ENCODE measurements at regions not wholly inside any gene's neighbourhood (a gene's known extent, or its start where the extent isn't known, plus 50 kb on each side); places are given as distances from the start of the nearest gene placed in this dataset.

DNA sequence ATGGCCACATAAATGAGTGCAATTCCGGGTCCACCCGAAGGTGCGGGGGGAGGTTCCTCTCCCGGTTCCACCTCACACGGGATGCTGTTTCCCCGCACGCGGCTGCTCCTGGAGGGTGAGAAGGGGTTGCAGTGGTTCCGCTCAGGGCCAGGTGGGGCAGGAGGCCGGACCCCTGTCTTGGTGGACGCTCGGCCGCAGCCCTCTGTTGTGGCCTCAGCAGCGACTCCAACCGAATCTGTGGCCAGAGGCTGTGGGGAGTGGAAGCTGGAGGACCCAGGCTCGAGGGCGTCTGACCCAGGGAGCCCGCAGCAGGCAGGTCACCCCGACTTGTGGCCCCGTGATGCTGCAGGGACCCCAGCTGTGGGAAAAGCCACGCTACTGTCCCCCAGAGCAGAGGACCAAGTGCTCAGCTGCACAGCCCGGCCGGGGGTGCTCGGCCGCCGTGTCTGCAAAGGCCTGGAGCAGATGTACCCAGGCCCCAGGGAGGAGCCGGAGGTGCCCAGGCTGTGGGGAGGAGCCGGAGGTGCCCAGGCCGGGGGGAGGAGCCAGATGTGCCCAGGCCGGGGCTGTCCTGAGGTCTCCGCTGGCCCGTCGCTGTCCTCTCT is 83.9 kb downstream of the RTP5 start:
- 90% methylated on average over 31 of the region's 33 CpGs for WGBS
- Histone ChIP-seq H3K9me3 (no peaks in the 10 kb centered on the region), H3K4me3 (no peak overlapping the region), H3K36me3 (no peaks in the 10 kb centered on the region), H3K27ac (no peak overlapping the region), H3K4me1 (peaks cover 3% of the 10 kb centered on the region), H3K27me3 (peaks cover 6% of the 10 kb centered on the region)
- peak in 1 of 2 donors; percentile 52 for DNase-seq (ENCODE audit: low spot score in 2 of 2)
- no peak for TF ChIP-seq CTCF (IDR thresholded peaks at IDR 0.05)
- TF ChIP-seq EP300 (IDR thresholded peaks at IDR 0.05): no peak
- TF ChIP-seq POLR2A (IDR thresholded peaks at IDR 0.05): no peak
- TF ChIP-seq POLR2AphosphoS5 (IDR thresholded peaks at IDR 0.05): no peak

- WGBS: 95% methylated on average over 11 of the region's 13 CpGs
- DNase-seq (ENCODE audit: low spot score in 2 of 2): peak; percentile 50 to 52
- H3K9me3 ChIP-seq: no peaks in the 10 kb centered on the region
- H3K4me1 ChIP-seq: no peaks in the 10 kb centered on the region
- no peak for TF ChIP-seq POLR2A (IDR thresholded peaks at IDR 0.05)
- TF ChIP-seq CTCF (IDR thresholded peaks at IDR 0.05): no peak
- TF ChIP-seq POLR2AphosphoS5 (IDR thresholded peaks at IDR 0.05): no peak
- no peak for TF ChIP-seq EP300 (IDR thresholded peaks at IDR 0.05)
- no peak overlapping the region for H3K27ac ChIP-seq
- no peaks in the 10 kb centered on the region for H3K27me3 ChIP-seq
- H3K36me3 ChIP-seq: no peaks in the 10 kb centered on the region
- H3K4me3 ChIP-seq: no peak overlapping the region
Observed at GRCh38 chr2:241956521-241957110, 87.1 kb downstream of the RTP5 start.

DNA sequence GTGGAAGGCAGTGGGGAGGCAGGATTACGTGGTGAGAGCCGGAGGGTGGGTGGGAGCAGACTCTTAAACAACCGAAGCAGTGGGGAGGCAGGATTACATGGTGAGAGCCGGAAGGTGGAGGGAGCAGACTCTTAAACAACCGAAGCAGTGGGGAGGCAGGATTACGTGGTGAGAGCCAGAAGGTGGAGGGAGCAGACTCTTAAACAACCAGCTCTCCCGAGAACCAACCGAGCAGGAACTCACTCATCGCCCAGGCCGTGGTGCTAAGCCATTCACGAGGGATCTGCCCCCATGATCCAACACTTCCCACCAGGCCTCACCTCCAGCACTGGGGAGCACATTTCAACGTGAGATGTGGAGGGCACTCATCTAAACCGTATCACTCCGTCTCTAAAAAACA is 87.7 kb downstream of the RTP5 start:
- Histone ChIP-seq H3K4me3 (no peak overlapping the region), H3K4me1 (no peaks in the 10 kb centered on the region), H3K27ac (no peak overlapping the region), H3K36me3 (no peaks in the 10 kb centered on the region), H3K9me3 (no peaks in the 10 kb centered on the region), H3K27me3 (no peaks in the 10 kb centered on the region)
- peak; percentile 15 to 35 for DNase-seq (ENCODE audit: low spot score in 2 of 2)
- 88% methylated on average over 14 of the region's 14 CpGs for WGBS
- TF ChIP-seq POLR2AphosphoS5 (IDR thresholded peaks at IDR 0.05): no peak
- no peak for TF ChIP-seq POLR2A (IDR thresholded peaks at IDR 0.05)
- TF ChIP-seq CTCF (IDR thresholded peaks at IDR 0.05): no peak
- TF ChIP-seq EP300 (IDR thresholded peaks at IDR 0.05): no peak

DNA sequence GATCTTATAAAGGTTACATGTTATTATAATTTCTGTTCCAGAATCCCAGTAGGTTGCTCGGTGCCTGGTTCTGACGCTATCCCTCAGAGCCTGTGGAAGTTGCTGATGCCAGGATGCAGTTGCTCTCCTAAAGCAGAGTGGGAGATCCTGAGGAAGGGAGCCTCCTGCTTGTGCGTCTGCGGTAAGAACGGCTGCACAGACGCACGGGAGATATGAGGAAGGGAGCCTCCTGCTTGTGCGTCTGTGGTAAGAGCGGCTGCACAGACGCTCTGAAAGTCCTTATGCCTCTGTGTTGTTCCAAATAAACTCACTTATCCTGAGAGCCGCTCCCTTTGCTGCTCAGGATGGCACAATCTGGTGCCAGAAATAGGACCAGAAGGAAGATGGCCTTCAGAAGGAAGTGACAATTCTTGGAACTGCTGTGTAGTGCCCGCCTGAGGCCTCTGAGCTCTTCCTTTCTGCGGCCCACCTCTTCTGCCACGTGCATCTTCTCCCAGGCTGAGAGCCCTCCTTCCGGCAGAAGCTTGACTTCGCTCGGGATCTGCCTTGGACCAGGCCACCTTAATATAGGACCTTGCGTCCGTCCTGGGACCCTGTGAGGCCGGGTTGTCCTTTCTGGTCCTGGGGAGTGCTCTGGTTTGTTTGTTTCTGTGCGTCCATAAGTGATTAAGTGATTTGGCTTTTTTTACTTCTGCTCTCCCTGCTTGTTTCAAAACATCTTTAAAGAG is 89.5 kb downstream of the RTP5 start:
- peak; percentile 20 to 49 for DNase-seq (ENCODE audit: low spot score in 2 of 2)
- Histone ChIP-seq H3K27ac (no peak overlapping the region), H3K27me3 (no peaks in the 10 kb centered on the region), H3K9me3 (no peaks in the 10 kb centered on the region), H3K36me3 (no peaks in the 10 kb centered on the region), H3K4me3 (no peak overlapping the region), H3K4me1 (no peaks in the 10 kb centered on the region)
- 92% methylated on average over 21 of the region's 21 CpGs for WGBS
- TF ChIP-seq EP300 (IDR thresholded peaks at IDR 0.05) (no peak), POLR2AphosphoS5 (IDR thresholded peaks at IDR 0.05) (no peak), POLR2A (IDR thresholded peaks at IDR 0.05) (no peak)

DNA sequence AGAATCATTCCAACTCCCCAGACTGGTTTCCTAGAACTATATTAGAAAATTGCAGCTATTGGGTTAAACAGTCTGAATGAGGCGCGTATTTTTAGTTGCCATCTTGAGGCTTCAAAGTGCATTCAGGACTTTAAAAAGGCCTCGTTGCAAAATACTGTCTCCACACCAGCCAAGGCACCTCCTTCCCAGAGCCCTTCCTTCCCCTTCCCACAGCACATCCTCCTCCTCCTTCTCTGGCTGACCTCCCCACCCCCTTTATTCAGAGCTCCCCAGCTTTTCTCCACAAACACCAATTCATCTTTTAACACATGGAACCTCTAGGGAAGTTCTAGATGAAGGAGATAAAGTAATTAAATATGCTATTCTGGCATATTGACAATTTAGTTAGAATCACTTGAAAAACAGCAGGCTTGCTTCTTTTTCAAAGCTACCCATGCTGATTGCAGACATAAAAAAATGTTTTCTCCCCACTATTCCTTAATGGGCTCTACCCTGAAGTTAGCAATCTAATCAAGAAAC is 90.3 kb downstream of the RTP5 start:
- DNase-seq (ENCODE audit: low spot score in 2 of 2): peak; percentile 34 to 38
- TF ChIP-seq CTCF (IDR thresholded peaks at IDR 0.05) (no peak), EP300 (IDR thresholded peaks at IDR 0.05) (no peak), POLR2A (IDR thresholded peaks at IDR 0.05) (no peak), POLR2AphosphoS5 (IDR thresholded peaks at IDR 0.05) (no peak)
- no peaks in the 10 kb centered on the region for H3K9me3 ChIP-seq
- no peaks in the 10 kb centered on the region for H3K4me1 ChIP-seq
- no peak overlapping the region for H3K27ac ChIP-seq
- no peaks in the 10 kb centered on the region for H3K27me3 ChIP-seq
- H3K36me3 ChIP-seq: no peaks in the 10 kb centered on the region
- WGBS: 62% methylated on average over 3 of the region's 3 CpGs
- H3K4me3 ChIP-seq: no peak overlapping the region

Data from suprapubic skin (tissue), 4 donors.